Stimulated activated CD4-positive, alpha-beta T cell treated with anti-CD3 and anti-CD28 coated beads, Interleukin-4, amount 100 ng/mL, for 48 hours (primary cell): ENCODE measurements at regions not wholly inside any gene's neighbourhood (a gene's known extent, or its start where the extent isn't known, plus 50 kb on each side); places are given as distances from the start of the nearest gene placed in this dataset.
"Not testable (repeated sequence)": the region's sequence is repeated elsewhere in the genome, so short reads cannot be mapped to it uniquely, and the experiment has no call there.

Source experiments
- DNase-seq, 2 donors: peaks; one replicate each; pipeline ENCODE4 v3.0.0-alpha.2; 2020; ENCODE audit warnings: low read depth in 2 of 2

GRCh38 chr1:187038784-187039183 lies 210.0 kb downstream of the PLA2G4A start:
- no peak for DNase-seq

DNA sequence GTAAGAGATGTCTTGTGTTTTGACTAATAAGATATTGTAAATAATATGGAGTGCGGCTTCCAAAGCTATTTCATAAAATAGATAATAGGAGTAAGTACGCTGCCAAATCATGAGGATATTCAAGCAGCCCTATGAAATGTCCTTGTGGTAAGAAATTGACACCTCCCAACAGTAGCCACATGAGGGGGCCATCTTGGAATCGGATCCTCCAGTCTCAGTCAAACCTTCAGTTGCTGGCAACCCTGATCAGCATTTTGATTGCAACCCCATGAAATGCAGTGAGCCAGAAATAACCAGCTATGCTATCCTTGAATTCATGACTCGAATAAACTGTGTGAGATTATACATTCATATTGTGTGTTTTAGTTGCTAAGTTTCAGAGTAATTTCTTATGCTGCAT lies 212.4 kb downstream of the PLA2G4A start:
- DNase-seq: no peak

DNA sequence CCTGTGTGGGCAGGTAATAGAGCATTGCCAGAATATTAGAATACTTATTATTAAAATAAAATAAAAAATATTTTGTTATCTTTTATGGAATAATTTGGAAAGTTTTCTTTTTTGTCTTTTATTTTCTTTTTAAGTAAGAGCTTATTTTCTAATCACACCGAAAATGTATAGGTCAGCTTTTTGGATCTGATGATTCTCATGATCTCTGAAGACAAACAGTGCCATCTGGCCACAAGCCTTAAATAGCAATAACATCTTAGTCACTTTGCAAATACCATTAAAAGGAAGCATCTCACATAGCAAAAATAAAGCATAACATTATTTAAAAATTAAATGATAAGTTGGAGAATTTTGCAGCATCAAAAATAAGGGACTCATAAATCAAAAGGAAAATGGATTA lies 213.8 kb downstream of the PLA2G4A start:
- no peak for DNase-seq

GRCh38 chr1:187043433-187043832 lies 214.7 kb downstream of the PLA2G4A start:
- DNase-seq: not testable (repeated sequence)

GRCh38 chr1:187044411-187044810 lies 215.7 kb downstream of the PLA2G4A start:
- no peak for DNase-seq

DNA sequence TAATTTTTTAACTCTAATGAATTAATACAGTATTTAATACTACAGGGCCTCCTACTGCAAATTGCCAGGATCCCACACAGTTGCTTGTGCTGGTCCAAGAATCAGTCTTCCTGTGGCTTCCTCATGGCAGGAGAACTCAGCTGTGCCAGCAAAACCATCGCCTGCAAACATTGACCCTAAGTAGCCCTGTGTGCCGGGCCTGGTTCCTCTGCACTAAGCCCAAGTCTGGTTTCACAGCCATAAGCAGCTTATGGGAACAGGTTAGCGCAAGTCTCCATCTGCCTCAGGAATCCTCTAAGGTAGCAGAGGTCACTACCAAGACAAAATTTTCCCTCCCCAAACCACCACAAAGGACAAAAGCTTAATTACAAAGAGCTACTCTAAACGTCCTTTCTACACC lies 216.6 kb downstream of the PLA2G4A start:
- DNase-seq: no peak

- DNase-seq: no peak
These were observed 217.5 kb downstream of the PLA2G4A start for GRCh38 chr1:187046293-187046692.

- DNase-seq: no peak
These were observed 218.5 kb downstream of the PLA2G4A start for GRCh38 chr1:187047298-187047697.

DNA sequence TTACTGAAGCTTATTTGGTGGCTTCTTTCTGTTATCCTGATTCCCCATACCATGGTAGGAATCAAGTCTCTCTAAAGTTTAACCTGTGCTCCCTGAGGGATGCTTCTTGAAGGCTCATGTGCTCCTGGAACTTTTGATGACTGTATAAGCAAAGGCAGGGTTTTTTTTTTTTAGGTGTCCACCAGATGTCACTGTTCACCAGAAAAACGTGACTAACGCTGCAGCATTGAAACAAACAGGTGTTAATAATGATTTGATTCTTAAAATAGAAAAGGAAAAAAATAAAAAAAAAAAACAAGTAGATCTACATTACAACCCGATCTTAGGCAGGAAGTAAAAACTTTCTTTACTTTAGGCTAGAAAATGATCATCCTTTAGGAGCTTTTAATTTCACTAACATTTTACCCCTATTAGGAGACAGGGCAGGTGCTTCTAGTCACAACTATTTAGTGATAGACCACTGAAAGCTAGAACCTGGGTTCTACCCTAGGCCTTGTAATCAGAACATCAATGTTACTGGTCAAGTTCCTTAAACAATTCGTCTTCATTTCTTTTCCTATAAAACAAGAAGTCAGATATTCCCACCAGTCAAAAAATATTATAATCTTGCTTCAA lies 223.0 kb downstream of the PLA2G4A start:
- no peak for DNase-seq

DNA sequence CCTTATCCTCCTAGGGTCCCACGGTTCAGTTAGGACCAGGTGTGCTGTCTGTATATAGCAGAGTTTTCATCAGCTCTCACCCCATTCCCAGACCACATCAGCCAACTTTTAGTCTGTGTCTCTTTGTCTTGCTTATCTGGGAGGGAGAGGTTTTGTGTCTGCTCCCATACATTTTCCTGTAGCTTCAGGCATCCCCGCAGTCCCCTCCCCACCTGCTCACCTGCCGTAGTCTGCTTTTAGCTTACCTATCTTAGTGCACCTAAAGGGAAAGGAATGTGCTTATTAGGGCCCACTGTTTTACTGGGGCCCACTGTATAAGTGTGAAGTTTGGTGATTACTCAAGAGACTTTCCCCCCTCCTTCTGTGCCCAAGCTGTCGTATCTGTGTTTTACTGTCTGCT lies 225.1 kb downstream of the PLA2G4A start:
- no peak for DNase-seq

GRCh38 chr1:187054862-187055757 lies 226.4 kb downstream of the PLA2G4A start:
- no peak for DNase-seq

DNA sequence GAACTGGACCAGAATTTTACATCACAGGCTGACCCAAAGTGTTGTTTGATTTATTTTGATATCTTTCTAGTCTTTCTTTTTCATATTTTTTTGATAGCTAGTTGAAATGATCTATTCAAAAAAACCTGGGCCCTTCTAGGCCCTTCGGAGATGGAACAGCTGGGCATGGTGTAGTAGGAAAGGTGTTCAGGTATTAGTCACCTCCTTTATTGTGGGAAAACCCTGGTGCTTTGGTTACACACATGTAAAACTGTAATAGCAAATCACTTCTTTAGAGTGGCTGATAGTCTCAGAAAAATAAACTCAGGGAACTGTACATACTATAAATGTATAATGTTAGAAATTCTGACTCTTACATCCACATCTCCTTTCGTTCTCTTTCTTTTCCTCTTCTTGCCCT lies 234.5 kb downstream of the PLA2G4A start:
- DNase-seq: no peak

DNA sequence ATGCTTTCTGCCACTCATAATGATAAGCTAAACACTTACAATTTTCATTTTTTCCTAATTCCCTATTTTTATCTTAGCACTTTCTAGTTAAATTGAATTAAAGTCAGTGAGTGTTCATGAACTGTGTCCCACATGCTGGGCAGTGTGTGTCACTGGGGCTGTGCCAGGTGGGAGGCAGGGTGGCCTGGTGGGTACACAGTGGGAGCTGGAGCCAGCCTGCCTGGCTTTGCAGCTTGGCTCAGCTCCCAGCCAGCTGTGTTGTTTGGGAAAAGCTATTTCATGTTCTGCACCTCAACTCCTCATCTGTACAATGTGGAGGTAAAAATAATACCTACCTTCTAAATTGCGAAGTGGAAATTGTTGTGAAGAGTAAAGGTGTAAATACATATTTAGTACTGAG lies 238.4 kb downstream of the PLA2G4A start:
- DNase-seq: no peak

GRCh38 chr1:187070076-187070475 lies 241.3 kb downstream of the PLA2G4A start:
- no peak for DNase-seq

- DNase-seq: not testable (repeated sequence)
These were observed 243.7 kb downstream of the PLA2G4A start for GRCh38 chr1:187072262-187073034.

DNA sequence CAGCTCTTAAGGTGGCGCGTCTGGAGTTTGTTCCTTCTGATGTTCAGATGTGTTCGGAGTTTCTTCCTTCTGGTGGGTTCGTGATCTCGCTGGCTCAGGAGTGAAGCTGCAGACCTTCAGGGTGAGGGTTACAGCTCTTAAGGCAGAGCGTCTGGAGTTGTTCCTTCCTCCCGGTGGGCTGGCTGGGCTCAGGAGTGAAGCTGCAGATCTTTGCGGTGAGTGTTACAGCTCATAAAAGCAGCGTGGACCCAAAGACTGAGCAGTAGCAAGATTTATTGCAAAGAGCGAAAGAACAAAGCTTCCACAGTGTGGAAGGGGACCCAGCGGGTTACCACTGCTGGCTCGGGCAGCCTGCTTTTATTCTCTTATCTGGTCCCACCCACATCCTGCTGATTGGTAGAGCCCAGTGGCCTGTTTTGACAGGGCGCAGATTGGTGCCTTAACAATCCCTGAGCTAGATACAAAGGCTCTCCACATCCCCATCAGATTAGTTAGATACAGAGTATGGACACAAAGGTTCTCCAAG lies 244.3 kb downstream of the PLA2G4A start:
- not testable (repeated sequence) for DNase-seq

GRCh38 chr1:187073634-187074245 lies 245.0 kb downstream of the PLA2G4A start:
- not testable (repeated sequence) for DNase-seq

DNA sequence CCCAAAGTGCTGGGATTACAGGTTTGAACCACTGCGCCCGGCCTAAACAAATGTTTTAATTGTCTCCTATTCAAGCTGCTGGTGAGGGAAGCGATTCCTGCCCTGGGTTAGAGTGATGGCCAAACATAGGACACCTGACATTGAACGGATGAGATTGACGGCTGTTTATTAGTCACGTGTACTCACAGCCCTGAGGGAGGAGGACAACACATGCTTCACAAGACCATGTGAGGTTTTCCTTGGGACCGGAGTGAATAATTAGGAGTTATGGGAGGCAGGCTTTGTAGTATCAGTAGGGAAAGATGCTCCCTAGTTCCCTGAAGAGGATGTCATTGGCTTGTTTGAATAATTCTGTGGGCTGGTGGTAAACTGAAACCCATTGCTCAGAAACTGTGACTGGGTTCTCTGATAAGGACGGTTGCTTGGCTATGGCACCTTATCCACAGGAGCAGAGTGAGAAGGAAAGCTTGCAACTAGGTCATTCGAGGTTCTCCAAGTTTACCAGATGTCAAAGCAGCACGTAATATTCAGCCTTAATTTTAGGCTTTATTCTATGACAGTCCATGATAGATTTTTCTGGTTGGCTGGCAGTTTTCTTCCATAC lies 245.8 kb downstream of the PLA2G4A start:
- DNase-seq: no peak

DNA sequence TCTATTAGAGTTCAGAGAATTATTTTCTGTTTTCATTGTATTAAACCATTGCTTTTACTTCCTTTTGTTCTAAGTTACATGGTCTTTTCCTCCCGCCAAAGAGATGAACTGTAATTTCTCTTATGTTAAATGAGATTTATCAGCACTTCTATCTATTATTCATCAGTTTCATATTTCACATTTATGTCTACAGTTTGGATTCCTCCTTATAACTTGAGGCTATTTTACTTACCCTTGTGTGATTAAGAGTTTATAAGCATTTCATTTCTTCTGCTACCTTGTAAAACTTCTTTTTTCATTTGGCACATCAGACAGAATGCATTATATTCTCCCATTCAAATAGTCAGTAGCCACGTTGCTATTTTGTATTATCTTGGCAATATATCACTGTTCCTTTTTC lies 248.2 kb downstream of the PLA2G4A start:
- DNase-seq: no peak

DNA sequence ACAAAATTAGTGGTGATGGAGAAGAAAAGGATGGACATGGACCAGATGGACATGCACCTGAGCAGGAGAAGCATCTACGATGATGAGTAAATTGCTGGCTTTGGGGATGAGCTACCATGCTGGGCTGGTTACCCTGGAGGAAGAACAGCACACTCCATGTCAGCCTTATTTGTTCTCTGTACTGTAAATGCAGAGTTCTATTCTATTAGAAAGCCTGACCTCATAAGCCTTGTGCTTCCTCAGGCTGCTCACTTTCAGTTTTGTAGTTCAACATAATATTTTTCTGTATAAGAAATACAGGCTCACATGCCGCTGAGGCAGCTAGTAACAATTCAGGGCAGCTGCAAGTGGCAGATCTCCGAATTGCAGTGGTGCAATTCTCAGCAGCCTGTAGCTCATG lies 249.6 kb downstream of the PLA2G4A start:
- no peak for DNase-seq

DNA sequence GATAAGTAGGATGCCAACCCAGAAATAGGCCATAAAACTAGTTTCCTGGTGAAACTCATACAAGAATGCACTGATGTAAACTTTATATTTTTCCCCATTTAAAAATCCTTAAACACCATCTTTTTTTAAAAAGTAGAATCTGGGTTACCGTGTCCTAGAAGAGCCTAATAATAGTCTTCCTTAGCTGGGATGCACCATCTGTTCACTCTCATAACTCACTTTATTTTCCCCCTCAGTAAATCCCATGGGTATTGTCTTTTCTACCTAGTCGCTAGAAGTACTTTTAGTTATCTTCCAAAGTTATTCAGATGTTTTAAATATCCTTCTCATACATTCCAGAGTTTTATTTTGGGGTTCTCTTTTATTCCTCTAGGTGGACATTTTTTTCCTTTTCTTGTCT lies 250.2 kb downstream of the PLA2G4A start:
- DNase-seq: no peak
